ENCODE measurements at regions not wholly inside any gene's neighbourhood (a gene's known extent, or its start where the extent isn't known, plus 50 kb on each side); places are given as distances from the start of the nearest gene placed in this dataset.
"Not testable (repeated sequence)": the region's sequence is repeated elsewhere in the genome, so short reads cannot be mapped to it uniquely, and the experiment has no call there.

DNA sequence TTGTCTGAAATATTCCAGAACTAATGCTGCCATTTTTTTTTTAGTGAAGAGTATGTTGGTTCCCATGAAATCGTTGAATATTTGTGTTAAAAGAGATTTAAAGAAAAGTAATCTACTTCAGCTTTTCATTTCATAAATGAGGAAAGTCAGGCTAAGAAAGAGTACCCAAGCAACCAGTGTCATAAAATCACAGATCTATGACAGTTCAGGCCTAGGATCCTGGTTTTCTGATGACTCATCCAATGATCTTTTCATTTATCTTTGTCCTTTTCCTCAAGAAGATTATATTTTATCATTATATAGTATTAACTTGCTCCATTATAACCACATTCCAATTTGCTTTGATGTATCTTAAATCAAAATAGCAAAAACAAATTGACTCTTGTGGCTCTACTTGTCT, 139.4 kb upstream of the HCCS start:
- no peak for DNase-seq

DNA sequence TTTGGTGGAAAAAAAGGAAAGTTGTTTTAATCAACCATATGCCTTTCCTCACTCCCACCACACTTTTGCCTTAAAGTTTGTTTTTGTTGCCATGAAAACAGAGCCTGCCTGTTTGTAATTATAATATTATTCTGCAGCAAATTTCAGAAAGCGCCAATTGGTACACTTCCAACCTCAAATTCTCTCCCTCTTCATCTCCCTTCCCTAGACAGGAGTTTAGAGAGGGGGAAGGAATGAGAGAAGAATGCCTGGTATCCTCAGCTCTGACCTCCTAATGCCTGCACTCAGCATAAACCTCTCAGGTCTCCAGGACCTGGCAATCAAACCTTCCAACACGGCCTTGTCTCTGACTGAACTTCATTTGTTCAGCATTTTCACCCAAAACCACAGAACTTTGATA, 138.4 kb upstream of the HCCS start:
- no peak for DNase-seq

DNA sequence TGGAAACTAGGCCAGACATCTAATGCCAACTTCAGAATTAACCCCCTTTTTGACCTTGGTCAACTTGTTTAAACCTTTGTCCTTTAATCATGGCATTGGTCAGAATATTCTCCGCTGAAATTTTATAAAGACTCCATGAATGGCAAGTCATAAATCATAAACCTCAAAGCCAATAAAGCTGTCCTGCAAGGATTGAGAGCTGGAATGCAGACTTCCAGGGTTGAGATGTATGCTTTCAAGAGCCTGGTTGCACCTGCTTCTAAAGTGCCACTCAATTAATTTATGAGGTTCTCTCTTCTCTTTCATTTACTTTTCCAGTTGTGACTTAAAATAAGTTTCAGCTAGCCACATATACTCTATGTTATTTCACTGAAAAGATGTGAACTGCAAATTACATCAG, 136.2 kb upstream of the HCCS start:
- no peak for DNase-seq

DNA sequence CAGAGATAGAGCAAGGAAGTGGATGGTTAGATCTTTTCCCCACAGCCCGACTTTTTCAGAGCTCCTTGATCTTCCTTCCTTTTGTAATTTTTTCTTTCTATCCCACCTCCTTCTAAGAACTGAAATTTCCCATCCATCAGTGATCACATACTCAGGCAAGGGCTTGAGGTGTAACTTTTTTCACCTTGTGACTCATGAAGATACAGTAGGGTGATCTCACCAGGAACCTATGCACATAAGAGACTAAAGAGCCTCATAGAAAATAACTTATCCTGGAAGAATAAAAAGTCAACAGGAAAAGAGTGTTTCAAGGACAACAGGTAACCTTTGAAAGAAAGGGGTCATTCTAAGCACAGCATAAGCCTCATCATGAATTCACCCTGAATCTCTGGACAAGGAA, 131.2 kb upstream of the HCCS start:
- no peak for DNase-seq

DNA sequence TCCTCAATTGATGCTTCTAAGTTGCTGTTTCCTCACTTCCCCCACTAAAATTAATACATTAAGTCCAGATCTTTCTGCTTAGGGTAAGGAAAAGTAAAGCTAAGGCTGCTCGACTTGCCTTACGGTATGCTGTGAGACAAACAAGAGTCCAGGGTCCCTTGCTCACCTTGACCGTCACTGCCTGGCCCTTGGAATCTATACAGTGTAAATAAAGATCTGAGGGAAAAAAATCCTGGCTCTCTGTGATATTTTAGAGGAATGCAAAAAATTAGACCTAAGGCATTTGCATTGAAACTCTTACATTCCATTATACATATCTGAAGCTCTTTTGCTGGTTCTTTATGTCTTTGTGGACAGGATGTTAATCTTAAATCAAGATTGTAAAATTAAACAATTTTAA, 129.6 kb upstream of the HCCS start:
- DNase-seq, result no peak

DNA sequence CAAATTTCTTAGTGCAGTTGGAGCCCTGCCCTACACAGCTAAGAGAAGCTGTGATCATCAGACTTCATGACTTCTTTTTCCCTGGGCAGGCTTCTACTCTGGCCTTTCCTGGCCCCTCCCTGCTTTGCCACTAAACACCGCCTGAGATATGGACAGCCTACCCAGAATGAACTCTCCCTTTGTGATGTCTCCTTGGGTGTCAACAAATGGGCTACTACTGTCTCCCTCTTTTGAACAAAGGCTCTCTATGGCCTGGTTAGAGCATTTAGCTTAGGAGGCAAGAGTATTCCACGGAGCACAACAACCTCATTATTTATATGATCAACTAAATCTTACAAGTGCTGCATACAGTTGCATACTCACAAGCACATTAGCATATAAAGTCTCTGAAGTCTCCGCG, 127.6 kb upstream of the HCCS start:
- DNase-seq, result no peak

DNA sequence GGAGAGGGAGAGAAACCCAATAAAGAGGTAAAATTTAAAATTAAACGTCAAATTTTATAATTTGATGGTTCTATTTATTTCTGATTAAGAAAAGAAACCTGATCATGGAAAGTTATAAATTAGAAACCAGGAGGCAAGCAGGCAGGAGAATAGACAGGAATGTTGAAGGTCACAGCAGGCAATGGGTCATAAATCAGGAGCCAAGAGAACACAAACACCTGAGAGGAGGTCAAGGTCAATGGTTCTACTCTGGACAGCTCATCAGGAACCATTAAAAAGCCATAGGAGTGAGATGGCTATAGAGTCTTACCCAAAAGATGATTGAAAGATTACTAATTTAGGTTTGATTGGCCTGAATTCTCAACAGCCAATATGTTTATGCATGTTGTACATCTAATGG, 126.9 kb upstream of the HCCS start:
- DNase-seq, result no peak

DNA sequence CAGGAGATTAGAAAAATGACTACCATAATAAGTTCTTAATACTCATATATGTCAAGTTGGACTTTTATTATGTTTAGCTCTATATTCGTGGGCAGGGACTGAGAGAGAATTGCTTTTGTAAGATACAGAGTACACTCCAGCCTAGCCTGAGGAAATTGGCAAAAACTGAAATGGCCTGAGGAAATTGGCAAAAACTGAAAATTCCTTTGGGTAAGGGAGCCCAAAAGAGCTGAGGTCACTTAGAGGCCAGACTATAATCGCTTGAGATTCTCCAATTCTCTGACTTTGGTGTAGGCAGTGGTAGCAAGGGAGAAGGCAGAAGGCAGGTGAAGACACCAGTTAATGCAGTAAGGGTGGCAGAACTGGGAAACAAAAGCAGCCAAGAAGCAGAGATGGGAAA, 124.5 kb upstream of the HCCS start:
- no peak for DNase-seq

DNA sequence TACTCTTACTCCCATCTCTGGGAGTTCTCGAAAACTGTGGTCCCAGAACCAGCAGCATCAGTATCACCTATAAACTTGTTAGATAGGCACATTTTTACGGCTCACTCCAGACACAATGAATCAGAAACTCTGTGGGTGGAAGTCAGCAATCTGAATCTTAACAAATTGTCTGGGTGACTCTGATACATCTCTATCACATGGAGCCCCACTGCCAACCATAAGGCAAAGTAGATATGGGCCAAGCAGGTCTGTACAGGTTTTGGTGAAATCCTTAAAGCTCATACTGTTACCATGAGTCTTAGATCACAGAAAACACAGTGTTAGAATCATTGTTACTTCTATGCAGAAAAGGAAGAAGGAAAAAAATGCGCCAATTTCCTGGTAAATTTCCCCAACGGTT, 122.5 kb upstream of the HCCS start:
- DNase-seq, result no peak

DNA sequence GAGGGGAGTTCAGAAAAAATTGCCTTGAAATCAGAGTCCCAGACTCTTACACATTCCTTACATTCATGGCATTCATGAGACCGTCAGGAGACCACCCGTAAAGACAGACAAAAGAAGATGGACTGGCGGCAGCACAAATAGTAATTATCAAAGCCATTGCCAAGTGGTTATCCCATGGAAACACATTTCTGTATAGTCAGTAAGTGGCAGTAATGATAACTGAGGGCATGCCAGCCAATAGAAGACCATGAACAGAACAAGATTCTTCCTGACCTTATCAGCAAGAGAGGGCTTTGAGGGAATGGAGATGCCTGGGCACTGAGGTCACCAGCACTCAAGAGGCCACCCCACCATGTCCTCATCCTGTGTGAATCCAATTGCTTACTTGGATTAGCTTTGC, 121.7 kb upstream of the HCCS start:
- DNase-seq, result no peak

DNA sequence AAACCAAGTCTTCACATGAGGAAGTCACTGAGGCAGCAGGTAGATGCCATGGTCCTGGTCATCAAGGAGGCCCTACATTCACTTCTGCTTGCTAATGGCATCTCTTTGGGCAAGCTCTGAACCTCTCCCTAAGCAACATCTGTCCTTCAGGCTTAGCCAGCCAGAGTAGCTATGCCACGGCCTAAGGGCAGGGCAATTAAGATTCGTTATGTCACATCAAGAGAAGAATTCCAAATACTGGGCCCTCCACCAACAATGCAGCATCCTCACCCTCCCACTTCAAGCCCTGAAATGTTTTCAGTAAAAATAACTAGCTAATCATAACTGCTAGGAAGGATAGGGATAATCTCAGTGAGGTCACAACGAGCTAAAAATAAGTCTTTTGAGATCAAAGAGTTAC, 120.7 kb upstream of the HCCS start:
- DNase-seq, result no peak

DNA sequence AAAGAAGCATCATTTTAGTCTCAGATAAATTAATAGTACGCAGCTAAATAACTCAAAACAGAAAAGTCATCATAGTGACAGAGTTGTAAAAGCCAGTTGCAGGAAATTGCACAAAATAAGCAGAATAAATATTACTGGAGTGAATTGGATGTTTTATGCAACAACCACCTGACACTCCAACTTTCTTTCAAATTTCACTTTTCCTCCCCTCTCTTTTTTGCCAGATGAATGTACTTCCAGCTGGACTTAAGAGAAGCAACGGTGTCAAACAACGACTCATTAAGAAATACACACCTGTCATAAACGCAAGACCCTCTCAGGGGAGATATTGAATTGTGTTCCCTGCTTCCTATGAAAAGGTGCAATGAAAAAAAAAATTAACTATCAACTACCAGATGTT, 120.2 kb upstream of the HCCS start:
- DNase-seq, result no peak

DNA sequence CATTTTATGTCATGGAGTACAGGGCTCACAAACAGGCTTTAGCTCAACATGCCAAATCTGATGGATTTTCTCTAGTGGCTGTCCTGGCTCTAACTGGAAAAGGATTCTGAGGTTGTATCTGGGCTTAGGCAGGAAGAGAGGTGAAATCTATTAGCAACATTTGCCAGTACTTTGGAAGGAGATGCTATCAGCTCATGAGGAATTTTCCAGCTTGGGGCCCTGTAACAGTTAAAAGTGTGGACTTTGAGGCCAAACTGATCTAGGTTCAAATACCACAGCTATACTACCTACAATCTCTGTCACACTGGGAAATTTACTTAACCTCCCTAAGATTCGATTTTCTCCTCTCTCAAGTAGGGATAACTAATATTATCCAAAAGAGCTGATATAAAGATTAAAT, 119.0 kb upstream of the HCCS start:
- DNase-seq, result no peak

DNA sequence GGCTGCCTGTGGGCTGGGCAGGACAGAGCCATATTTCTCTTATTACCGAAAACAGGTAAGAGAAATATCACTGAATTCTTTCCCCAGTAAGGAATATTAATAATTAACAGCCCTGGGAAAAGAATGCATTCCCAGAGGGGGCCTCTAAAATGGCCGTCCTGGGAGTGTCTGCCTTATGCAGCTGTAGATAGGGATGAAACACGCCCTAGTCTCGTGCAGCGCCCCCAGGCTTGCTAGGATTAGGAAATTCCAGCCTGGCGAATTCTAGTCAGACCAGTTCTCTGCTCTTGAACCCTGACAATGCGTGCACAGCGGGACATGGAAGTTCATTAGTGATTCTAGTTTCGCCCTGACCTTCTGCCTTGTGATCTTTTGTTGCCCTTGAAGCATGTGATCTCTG, 104.1 kb upstream of the HCCS start:
- DNase-seq, result not testable (repeated sequence)

DNA sequence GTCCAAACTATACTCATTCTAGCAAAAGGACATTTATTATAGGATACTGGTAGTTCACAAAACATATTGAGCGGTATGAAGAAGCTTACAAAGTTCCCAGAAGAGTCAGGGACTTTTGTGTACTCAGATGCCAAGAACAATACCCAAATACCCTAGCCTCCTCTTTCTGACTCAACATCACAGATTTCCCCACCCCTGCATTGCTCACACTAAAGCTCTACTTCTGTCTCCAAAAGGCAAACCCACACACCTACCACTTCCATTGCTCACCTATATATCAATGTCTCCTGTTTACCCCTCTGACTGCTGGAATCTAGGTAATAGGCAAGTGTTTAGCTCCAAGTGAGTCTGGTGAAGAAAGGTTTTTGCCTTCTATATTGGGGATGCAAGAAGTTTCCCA, 100.7 kb upstream of the HCCS start:
- no peak for DNase-seq

DNA sequence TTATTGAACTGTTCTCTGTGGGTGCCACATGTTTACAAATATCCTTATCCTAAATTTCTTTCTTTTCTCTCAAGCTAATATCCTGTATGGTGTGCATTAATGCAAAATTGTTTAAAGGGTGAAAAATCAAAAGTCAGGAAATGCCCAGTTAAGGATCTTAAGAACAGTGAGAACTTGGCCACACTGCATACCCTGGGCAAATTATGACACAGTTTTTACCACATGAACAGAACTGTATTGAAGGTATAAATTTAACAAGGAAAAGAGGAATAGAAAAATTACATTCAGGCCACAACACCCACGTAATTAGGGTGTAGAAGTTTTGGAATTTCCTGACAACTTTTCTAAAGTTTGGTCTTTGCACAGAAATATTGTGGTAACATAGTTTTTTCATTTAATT, 94.4 kb upstream of the HCCS start:
- DNase-seq, result no peak

DNA sequence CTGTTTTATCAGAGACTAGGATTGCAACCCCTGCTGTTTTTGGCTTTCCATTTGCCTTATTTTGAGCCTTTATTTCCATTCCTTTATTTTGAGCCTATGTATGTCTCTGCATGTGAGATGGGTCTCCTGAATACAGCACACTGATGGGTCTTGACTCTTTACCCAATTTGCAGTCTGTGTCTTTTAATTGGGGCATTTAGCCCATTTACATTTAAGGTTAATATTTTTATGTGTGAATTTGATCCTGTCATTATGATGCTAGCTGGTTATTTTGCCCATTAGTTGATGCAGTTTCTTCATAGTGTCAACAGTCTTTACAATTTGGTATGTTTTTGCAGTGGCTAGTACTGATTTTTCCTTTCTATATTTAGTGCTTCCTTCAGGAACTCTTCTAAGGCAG, 88.5 kb upstream of the HCCS start:
- not testable (repeated sequence) for DNase-seq

DNA sequence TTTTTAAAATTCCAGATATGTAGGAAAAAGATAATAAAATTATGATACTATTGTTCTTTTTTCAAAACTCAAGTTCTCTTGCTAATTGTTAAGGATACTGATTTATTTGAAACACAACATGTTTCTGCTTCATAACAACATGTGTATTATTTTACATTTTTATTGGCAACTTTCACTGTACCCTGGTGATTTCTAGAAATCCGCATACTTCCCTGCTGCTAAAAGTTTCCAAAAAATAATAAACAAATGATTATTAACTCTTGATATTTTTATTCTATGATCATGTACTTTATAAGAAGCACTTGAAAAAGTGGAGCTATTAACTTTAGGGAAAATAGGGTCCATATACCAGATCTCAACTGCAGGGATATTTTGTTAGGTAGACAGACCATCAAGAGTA, 71.2 kb upstream of the HCCS start:
- DNase-seq, result no peak

DNA sequence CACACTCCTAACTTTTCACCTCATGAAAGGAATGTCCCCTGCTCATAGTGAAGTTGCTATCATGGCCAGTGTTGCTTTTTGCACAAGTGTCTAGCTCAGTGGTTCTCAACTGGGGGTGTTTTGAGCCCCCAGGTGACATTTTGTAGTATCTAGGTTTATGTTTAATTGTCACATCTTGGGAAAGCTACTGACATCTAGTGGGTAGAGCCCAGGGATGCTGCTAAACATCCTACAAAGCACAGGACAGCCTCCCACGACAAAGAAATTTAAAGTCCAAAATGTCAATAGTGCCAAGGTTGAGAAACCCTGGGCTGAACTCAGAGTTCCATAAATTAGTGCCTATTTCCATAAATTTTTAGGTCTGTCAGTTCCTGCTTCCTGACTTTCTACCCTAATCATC, 70.7 kb upstream of the HCCS start:
- DNase-seq, result no peak

DNA sequence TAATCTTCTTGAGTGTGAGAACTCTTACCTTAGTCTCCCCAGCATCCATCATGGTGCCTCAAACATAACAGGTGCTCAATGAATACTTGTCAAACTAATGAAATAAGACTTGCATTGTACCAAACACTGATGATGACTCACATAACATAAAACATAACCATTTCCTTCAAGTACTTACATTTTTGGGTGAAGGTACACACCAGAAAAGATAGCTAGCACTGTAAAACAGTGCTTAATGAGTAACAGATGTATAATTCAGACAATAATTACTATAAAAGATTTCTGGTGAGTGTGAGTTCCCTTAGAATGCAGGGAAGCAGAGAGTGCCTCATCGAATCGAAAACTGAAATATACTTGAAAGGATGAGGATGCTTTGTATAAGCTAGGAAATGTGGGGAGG, 70.1 kb upstream of the HCCS start:
- no peak for DNase-seq

DNA sequence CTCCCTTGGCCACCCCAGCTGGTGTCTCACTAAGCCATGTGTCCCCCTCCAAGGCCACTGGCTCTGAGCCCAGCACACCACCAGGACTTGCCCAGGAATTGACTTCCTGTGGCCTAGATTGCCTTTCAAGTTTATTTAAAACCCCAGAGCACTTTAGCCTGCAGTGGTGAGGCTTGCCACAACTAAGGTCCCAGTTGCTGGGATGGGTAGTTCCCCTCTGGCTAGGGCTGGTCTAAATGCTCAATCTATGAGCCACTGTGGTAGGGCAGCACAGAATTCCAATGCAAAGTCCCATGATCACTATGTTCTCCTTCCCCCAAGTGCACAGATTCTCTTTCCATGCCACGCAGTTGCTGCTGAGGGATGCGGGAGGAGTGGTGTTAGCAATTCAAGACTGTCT, 61.1 kb upstream of the HCCS start:
- DNase-seq, result no peak

DNA sequence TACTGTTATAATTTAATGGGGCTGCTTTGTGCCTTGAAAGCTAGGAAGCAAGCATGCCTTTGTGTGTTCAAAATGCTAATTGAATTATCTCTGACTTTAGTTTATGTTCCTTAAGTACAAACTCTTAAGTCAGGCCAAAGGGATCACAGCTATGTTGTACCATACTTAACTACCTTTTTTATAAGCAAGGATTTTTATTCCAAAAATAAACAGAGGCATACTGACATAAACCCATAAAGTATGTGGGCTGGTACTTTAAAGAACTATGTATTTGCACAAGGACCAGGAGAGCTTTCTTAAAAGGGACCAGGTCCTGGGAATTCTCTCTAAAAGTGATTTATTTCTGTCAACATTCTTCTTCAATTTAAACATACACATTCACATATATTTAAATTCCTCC, 57.8 kb upstream of the HCCS start:
- DNase-seq, result no peak

DNA sequence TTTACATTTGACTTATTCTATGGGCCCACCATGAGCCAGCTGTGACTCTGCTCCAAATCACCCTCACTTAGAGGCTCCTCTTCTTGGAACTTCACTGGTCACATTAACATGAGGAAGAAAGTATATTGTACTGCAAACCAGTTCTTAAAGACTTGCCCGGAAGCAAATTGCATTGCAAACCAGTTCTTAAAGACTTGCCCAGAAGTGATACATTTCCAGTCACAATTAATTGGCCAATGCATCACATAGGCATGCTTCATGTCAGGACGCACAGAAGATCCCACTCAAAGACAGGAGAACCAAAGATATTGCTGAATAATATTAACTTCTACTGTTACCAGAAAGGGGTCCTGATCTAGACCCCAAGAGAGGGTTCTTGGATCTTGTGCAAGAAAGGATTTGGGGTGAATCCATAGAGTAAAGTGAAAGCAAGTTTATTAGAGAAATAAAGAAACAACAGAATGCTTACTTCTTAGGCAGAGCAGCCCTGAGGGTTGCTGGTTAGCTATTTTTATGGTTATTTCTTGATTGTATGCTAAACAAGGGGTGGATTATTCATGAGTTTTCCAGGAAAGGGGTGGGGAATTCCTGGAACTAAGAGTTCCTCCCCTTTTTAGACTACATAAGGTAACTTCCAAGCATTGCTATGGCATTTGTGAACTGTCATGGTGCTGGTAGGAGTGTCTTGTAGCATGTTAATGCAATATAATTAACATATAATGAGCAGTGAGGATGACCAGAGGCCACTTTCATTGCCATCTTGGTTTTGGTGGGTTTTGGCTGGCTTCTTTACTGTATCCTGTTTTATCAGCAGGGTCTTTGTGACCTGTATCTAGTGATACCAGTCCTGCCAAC, 54.6 kb upstream of the HCCS start:
- DNase-seq, result no peak

DNA sequence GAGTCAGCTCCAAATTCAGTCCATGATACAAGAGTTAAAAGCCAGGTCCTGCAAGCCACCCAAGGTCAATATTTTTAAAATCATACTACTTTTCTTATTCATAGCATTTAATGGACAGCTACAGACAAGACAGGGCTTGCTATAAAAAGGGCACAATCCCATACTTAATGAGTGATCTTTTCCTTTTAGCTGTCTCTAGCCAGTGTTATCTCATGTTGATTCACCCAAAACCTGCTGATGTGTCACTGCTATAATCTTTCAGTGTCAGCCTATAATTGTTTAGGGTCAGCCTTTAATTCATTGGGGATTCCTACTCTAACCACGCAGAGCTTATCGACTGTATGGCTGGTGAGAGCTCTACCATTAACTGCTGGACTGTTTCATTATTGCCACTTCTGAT, 51.2 kb upstream of the HCCS start:
- no peak for DNase-seq

All from KG1 (cell line).